ENCODE measurements at regions not wholly inside any gene's neighbourhood (a gene's known extent, or its start where the extent isn't known, plus 50 kb on each side); places are given as distances from the start of the nearest gene placed in this dataset.
"Not testable (repeated sequence)": the region's sequence is repeated elsewhere in the genome, so short reads cannot be mapped to it uniquely, and the experiment has no call there.

DNA sequence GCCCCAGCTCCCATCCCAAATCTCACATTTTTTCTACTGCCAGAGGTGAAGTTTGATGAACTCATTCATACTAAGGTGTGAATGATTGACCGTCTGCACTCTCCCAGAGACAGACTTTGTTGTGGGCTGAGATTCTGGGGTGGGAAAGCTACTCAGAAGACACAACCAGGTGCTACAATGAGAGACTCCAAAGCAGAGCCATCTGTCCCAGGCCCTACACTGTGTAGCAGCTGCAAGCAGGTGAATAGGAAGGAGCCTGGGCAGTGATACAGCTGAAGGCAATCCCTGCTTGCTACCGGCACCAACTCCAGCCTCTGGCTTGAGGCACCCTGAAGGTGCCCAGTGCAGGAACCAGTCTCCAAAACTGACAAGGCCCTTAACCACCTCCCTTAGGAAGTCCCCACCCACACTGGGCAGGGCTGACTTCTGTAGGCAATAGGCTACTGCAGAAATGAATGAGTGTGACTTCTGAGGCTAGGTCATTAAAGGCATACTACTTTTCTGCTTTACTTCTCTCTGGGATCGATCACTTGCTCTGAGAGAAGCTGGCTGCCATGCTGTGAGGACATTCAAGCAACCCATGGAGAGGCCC is 79.7 kb upstream of the RUNX3 start:
- no peak for DNase-seq (ENCODE audit: extremely low read depth in 1 of 2, low read depth in 1 of 2)

DNA sequence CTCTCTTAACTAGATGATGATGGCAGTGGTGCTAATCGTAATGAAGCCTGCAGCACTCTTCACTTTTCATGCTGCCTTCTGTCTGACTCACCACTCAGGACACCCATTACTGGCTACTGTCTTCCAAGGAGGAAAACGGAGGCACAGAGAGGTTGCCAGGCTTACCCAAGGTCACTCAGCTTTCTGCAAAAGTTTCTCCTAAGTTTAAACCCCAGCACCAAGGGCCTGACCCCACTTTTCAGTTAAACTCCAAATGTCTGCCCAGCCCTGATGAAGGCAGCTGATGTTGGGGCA is 78.1 kb upstream of the RUNX3 start:
- DNase-seq (ENCODE audit: extremely low read depth in 1 of 2, low read depth in 1 of 2) = no peak

DNA sequence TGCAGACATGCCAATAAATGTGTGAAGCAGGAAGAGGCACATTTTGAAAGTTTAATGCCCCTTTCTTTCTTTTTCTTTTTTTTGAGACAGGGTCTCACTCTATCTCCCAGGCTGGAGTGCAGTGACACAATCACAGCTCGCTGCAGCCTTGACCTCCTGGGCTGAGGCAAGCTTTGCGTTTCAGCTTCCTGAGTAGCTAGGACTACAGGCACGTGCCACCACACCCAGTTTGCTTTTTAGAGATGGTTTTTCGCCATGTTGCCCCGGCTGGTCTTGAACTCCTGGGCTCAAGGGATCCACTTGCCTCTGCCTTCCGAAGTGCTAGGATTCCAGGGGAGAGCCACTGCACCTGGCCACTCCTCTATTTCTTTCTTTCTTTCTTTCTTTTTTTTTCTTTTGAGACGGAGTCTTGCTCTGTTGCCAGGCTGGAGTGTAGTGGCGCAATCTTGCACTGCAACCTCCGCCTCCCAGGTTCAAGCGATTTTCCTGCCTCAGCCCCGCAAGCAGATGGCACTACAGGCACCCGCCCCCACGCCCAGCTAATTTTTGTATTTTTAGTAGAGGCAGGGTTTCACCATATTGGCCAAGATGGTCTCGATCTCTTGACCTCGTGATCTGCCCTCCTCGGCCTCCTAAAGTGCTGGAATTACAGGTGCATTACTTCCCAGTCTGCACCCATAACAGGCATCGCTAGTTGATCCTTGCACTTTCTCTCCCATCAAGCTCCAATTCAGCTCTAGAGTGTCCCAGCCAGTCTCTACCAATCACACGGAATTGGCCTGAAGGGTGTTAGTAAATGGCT is 77.5 kb upstream of the RUNX3 start:
- DNase-seq (ENCODE audit: extremely low read depth in 1 of 2, low read depth in 1 of 2) = not testable (repeated sequence)

DNA sequence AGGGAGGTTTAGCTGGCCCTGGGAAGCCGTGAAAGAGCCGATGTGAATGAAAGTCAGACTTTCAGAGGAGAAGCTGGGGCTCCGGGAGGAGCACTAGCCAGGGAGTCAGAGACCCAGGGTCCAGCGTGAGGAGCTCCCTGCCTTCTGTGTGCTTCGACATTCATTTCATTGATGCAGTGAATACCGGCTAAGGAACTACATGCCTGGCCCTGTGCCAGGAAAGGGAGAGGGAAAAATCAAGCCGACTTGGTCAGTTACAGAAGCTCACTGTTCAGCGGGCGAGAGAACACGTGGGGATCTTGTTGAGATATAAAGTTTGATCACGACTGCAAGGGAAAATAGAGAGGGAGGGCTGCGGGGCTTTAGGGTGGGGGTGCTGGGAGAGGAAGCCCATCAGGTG is 76.7 kb upstream of the RUNX3 start:
- DNase-seq (ENCODE audit: extremely low read depth in 1 of 2, low read depth in 1 of 2) = no peak

DNA sequence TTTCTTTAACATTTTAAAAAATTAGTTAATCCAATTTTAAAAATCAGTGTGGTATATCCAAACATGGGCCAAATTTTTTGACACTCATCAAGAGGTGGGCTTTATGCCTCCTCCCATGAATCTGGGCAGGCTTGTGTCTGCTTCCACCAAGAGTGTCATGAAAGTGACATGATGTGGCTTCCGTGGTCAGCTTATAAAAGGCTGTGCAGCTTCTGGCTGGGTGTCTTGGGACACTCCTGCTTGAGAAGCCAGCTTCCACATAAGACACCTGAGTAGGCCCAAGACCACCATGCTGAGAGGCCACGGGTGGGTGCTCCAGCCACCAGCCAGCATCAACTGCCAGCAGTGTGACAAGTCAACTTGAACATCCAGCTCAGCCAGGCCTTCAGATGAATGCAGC is 74.3 kb upstream of the RUNX3 start:
- no peak for DNase-seq (ENCODE audit: extremely low read depth in 1 of 2, low read depth in 1 of 2)

DNA sequence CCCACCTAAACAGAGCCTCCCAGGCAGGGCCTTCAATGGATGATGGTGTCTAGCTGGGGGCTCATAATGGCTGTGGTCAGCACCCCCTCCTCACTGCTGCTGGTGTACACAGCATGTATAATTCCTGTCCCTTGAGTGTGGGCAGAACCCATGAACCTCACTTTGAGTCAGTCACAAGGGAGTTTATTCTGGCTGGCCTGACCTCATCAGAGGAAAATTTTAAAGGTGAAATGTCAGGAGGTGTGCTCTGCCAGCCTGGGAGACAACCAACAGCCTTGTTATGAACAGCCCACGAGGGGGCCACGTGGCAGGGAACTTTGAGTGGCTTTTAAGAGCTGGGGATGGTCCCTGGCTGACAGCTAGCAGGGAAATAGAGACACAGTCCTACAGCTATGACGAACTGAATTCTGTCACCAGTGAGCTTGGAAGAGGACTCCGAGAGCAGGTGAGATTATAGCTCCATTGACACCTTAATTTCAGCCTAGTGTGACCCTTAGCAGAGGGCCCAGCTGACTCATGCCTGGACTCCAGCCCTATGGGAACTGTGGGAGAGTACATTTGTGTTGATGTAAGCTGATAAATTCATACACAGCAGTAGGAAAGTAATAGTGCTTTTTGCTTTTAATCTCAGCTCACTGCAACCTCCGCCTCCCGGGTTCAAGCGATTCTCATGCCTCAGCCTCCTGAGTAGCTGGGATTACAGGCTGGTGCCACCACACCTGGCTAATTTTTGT is 73.5 kb upstream of the RUNX3 start:
- DNase-seq (ENCODE audit: extremely low read depth in 1 of 2, low read depth in 1 of 2) = no peak

DNA sequence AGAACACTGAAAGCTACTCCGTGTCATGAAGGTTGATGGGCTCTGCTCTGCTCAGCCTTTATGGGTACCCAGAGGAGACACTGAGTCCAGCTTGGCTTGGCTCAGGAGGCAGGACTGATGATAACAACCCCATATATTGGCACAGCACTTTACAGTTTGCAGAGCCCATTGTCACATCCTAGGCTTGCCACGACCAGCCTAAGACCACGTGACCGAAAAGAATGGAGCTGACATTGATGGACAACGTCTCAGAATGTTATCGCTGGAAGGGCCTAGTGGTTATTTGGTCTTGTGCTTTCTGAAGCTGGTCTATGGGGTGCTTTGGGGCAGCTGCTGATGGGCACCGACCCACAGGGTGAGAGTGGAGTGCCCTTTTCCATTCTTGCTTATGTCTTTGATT is 72.9 kb upstream of the RUNX3 start:
- no peak for DNase-seq (ENCODE audit: extremely low read depth in 1 of 2, low read depth in 1 of 2)

DNA sequence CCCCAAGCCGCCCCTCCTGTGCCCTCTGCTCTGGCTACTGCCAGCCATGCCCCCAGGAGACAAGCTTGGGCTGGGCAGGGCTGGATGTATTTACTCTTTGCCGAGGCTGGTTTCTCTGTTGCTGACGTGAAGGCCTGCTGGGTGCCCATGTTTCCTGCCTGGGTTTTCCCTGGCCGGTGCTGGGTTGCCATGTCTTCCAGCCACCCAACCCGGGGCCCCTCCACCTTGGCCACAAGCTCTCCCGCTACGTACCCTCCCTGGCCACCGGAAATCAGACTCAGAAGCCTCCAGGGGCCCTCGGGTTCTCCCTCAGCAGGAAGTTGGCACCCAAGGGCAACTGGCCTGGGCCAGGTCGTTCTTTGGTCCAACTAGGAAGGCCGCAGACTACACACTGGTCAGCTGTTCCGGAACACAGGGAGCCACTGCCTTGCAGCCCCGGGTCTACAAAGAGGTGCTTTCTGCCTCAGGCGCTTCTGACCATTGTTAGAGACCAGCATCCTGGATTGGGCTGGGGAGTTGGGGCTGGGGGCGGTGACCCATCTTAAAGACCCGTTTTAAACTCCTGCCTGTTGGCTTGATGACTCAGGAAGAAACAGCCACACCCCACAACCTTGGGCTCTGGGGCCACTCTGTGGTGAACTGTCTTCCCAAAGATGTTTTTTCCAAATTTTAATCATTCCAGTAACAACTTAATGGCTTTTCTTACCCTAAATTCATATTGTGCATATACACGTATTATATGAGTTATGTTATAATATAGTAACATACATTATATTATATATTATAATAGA is 71.2 kb upstream of the RUNX3 start:
- DNase-seq (ENCODE audit: extremely low read depth in 1 of 2, low read depth in 1 of 2) = no peak

DNA sequence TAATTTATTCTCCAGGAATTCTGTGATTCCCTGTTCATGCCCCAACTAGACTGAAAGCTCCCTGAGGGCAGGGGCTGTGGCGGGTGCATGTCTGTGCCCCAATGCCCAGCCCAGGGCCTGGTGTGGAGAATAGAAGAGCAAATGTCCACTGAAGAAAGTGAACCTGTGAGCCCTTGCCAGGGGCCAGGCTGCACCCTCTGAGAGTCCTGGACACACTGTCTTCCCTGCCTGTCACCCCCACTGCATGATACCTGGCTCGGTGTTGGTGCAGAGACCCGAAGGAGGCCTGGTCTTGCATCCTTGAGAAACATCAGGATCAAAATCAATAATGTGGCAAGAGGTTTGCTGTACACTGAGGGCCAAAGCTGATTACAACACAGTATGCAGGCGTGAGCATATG is 69.8 kb upstream of the RUNX3 start:
- no peak for DNase-seq (ENCODE audit: extremely low read depth in 1 of 2, low read depth in 1 of 2)

DNA sequence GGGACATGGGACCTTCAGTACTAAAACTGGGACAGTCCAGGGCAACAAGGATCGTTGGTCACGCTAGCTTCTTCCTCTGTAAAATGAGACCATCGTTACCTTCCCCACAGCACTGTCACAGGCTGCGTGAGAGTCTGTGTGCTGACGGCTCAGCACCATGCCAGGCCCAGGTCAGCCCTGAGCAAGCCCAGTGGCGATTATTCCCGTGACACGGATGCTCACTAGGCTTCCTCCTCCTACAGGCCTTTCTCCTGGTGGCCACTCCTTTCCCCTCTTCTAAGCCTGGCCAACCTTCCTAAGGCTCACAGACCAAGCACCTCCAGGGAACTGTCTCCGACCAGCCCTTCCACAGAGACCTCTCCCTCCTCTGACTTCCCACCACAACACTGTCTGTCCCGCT is 69.3 kb upstream of the RUNX3 start:
- DNase-seq (ENCODE audit: extremely low read depth in 1 of 2, low read depth in 1 of 2) = no peak

DNA sequence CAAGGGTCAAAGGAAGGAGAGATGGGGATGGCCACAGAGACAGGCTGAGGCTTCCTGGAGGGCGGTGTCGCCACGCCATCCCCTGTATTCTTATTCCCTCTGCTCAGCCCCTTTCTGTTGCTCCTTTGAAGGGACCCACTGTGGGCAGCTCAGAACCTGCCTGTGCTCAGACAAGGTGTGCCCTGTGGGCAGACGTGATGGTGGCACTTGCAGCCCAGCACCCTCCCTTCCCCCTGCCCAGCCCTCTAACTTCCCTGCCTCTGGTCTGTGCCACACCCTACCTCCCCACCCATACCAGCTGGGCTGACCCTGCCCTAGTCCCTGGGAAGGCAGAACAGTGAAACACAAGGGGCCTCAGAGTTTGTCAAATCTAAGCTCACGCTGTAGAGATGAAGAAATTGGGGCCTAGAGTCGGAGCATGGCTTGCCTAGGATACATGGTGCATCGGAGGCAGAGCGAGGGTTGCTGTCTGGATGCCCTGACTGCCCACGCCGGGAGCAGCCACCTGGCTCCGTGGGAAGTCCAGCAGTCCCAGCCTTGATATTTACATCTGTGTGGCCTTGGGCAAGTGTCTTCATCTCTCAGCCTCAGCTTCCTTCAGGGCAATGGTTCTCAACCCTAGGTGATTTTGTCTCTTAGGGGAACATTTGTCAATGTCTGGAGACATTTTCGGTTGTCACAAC is 68.6 kb upstream of the RUNX3 start:
- no peak for DNase-seq (ENCODE audit: extremely low read depth in 1 of 2, low read depth in 1 of 2)

DNA sequence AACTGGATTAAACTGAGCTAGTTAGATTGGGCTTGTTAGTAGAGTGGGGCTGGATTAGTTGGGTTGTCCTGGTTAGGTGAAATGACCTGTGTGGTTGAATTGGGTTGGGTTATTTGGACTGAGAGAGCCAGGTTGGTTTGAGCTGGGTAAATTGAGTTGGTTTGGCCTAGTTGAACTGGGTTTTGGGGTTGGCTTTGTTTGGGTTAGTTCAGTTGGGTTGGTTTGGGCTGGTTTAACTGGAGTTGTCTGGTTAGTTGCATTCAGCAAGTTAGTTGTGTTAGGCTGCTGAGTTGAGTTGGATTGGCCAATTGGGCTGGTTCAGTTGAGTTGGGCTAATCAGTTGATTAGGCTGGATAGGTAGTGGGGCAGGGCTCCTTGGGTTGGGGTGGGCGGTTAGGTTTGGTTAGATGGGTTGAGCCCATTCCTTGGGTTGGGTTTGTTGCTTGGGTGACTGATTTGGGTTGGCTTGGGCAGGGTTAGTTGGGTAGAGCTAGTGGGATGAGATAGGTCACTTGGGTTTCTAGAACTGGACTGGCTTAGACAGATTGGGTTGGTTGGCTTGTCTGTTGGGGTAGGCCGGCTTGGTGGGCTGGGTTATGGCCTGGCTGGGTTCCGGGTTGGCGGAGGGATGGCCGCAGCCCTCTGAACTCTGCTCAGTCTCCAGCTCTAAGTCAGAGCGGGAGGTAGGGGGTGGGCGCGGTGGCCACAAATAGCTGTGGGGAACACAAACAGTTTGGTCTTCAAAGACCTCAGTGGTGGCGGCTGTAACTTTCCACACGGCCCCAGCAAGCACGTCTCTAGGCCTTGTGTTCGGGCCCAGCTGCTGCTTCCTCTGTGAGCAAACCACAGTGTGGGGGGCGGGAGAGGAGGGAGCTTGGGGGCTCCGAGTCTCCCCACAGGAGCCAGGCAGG is 67.2 kb upstream of the RUNX3 start:
- DNase-seq (ENCODE audit: extremely low read depth in 1 of 2, low read depth in 1 of 2) = peak; percentile 35 to 40

DNA sequence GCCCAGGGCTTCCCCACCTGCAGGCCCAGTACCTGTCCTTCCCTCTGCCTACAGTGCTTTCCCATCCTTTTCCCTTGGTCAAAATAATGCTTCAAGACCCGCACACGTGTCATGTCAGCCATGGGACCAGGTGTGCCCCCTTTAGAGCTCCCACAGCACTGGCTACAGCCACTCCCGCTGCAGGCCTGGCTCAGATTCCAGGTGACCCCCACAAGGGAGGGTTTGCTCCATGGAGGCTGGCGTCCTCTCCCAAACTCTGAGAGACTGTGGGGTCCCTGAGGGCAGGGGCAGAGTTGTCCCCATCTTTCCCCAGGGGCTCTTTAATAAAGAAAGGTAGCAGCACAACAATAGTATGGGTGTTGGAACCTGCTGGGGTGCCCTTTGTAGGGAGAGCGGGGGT is 66.4 kb upstream of the RUNX3 start:
- DNase-seq (ENCODE audit: extremely low read depth in 1 of 2, low read depth in 1 of 2) = no peak

DNA sequence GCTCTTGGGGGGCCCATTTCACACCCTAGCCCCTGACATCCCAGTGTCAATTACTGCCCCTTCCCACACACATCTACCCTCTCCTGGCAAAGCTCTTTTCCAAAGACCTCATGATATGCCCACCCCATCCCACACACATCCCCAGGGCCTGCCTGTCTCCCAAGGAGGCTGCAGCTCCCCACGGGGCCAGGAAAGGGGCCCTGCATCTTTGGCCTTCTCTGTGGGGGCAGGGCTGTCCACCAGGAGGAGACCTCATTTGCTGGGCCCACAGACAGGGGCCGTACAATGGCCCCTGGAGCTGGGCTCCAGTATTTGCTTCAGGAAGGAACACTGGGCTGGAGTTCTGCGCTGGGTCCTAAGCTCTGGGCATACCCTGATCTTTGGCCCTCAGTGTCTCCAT is 65.6 kb upstream of the RUNX3 start:
- no peak for DNase-seq (ENCODE audit: extremely low read depth in 1 of 2, low read depth in 1 of 2)

DNA sequence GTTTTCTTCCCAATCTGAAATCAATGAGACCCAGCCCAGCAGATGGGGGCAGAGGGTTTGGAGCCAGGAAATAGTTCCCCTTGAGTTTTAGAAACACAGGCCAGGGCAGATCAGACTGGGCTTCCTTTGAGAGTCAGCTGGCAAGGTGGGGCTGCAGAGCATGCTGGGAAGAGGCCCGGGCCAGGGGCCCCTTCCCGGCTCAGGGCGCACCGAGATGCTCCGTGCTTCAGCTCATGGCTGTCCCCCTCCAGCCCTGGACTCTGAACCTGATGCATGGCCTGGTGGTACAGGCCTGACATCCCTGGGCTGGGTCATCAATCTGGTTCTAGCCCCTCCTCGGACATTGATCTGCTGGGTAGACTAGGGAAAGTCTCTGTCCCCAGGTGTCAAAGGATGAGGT is 65.1 kb upstream of the RUNX3 start:
- no peak for DNase-seq (ENCODE audit: extremely low read depth in 1 of 2, low read depth in 1 of 2)

DNA sequence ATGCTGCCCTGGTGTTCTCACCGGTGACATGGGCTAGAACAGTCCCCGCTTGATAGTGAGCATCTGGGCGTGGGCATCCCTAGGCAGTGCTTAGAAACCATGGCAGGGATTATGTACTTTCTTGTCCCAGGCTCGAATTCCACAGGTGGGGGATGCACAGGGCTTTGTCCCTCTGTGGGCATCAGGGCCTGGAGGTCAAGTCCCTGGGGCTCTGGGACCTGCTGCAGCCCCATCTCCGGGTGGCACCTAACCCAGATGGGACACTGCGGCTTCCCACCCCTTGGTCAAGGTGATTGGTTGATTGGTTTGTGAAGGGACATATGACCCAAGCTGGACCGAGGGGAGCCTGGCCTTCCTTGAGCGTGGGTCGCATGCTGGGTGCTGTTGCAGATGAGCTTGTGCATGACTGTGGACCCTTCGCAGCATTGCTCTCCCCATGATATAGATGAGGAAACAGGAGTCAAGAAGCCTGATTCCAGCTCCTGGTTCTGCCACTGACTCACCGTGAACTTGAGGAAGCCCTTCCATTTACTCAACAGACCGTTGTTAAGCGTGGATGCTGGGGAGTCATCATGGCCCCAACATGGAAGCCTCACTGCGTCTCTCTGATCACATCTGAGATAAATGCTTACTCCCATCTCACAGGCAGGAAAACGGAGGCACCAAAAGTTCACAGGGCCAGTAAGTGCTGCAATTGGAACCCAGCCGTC is 64.0 kb upstream of the RUNX3 start:
- DNase-seq (ENCODE audit: extremely low read depth in 1 of 2, low read depth in 1 of 2) = no peak

DNA sequence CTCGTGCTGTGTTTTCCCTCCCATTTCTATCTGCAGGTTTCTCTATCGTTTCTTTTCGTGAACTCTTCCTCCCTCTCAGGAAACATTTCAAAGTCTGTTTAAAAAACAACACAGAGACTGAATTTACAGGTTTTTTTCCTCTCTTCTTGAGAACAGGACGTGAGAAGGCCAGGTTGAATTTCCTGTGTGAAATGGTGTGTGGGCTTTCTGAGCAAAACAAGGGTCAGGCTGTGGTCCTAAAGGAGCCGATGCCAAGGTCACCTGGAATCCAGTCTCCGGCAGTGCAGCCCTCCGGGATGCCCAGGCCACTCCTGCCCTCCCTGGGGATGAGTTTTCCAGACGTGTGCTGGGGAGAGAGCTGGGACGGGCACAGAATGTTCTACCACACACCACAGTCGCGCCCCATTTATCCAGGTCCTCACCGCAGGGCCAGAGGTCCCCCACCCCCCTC is 62.7 kb upstream of the RUNX3 start:
- no peak for DNase-seq (ENCODE audit: extremely low read depth in 1 of 2, low read depth in 1 of 2)

DNA sequence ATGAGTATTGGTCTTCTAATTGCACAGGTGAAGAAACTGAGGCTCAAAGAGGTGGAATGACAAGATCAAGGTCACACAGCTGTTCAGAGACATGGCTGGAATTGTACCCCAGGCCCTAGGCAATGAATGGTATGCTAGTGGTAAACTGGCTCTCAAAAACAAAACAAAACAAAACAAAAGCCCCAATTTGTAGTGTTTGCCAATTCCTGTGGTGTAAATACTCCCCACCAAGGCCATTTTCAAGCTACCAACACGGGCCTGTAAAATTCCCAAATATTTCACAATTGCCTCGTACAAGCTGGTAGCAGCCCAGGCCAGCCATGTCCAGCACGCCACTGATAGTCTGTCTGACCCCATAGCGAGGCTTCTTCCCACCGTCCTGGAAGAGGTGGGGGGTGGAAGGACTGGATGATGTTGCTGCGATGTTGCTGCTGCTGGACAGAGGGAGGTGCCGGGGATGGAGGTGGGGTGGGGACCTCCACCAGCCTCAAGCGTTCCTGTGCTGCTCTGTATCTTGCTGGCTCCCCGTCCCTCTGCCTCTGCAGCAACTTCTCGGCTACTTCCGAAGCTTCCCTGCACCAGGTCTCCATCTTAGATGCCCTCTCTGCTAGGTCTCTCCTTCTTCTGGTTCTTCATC is 62.2 kb upstream of the RUNX3 start:
- DNase-seq (ENCODE audit: extremely low read depth in 1 of 2, low read depth in 1 of 2) = no peak

DNA sequence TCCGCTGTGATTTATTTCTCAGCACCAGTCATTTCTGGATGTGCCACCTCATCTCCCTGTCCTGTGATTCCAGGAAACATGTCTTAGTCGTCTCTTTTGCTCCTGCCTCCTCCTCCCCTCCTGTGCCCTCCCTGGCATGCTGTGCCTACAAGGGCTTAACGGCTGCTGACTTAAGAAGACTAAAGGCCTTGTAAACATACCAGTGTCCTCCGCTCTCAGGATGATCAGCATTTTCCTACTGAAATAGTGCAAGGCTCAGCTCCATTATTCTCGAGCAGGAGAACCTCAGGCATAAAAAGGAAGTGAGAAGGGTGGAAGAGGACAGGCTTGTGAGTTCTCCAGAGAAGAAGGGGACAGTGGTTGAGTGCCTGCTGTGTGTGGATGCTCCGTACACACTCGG is 61.6 kb upstream of the RUNX3 start:
- no peak for DNase-seq (ENCODE audit: extremely low read depth in 1 of 2, low read depth in 1 of 2)

All from activated CD8-positive, alpha-beta memory T cell treated with anti-CD3 and anti-CD28 coated beads for 1 hour (primary cell).